ENCODE measurements at regions not wholly inside any gene's neighbourhood (a gene's known extent, or its start where the extent isn't known, plus 50 kb on each side); places are given as distances from the start of the nearest gene placed in this dataset.

- no peak for ATAC-seq (ENCODE audit: low read depth)
- Histone ChIP-seq H3K9me1 (ENCODE audit: insufficient read depth, low read length) (no peaks in the 10 kb centered on the region), H2AK9ac (replicated peaks; ENCODE audit: low read depth, low read length, poor library complexity) (no peak overlapping the region), H3K9me3 (ENCODE audit: control insufficient read depth, insufficient read depth, low read length) (peaks cover 6% of the 10 kb centered on the region), H3K9ac (ENCODE audit: low read depth, low read length) (no peak overlapping the region), H3K4ac (ENCODE audit: low read depth, low read length) (no peak overlapping the region), H2BK20ac (ENCODE audit: low read depth, low read length) (no peak overlapping the region), H3K18ac (ENCODE audit: low read depth, low read length) (no peak overlapping the region), H2AFZ (replicated peaks; ENCODE audit: low read length, poor library complexity) (no peak overlapping the region), H3K4me1 (ENCODE audit: control insufficient read depth, insufficient read depth, low read length) (no peaks in the 10 kb centered on the region), H2BK5ac (ENCODE audit: low read depth, low read length, poor library complexity, severe bottlenecking) (no peak overlapping the region), H2BK15ac (ENCODE audit: low read depth, low read length) (no peak overlapping the region), H3K79me1 (ENCODE audit: low read depth in 1 of 2, low read length in 2 of 2) (no peaks in the 10 kb centered on the region), H2BK120ac (ENCODE audit: low read depth, low read length) (no peak overlapping the region), H4K91ac (ENCODE audit: insufficient read depth, low read depth, low read length) (no peak overlapping the region), H3K27me3 (ENCODE audit: control insufficient read depth, insufficient read depth, low read length) (no peaks in the 10 kb centered on the region), H4K5ac (ENCODE audit: low read depth, low read length) (no peak overlapping the region), H2AK5ac (ENCODE audit: low read depth, low read length) (no peak overlapping the region), H4K20me1 (ENCODE audit: insufficient read depth, low read length) (no peaks in the 10 kb centered on the region), H3K36me3 (ENCODE audit: control insufficient read depth, insufficient read depth, low read length) (no peaks in the 10 kb centered on the region), H3K4me2 (ENCODE audit: low read depth, low read length) (no peak overlapping the region), H3K14ac (replicated peaks; ENCODE audit: low read depth, low read length) (no peak overlapping the region), H4K8ac (ENCODE audit: low read depth in 2 of 2, low read length in 2 of 2) (no peak overlapping the region), H3K4me3 (ENCODE audit: insufficient read depth, low read depth, low read length) (no peak overlapping the region), H3K56ac (ENCODE audit: extremely low read depth, insufficient read depth, low read length) (no peak overlapping the region), H3K23ac (ENCODE audit: low read depth, low read length) (no peak overlapping the region), H3K27ac (ENCODE audit: insufficient read depth, low read length) (no peak overlapping the region)
- intact Hi-C loops (cut with micrococcal nuclease) = no loop called here
- DNase-seq = no peak
- WGBS, 2 experiments (ENCODE audit: extremely low coverage in 2 of 2, insufficient read length in 1 of 2) = no CpG with 5 or more reads among the region's 2 CpGs
- in situ Hi-C loops (cut with MboI; ENCODE audit: low sequenced_read_pairs) = no loop called here
- ChIA-PET POLR2A (ENCODE audit: unreplicated experiment) (no interaction called here), CTCF (no interaction called here)
- no TSS peak for BruUV-seq (replicated peaks)
- dilution Hi-C loops (cut with HindIII; ENCODE audit: low sequenced_read_pairs, unreplicated experiment) = no loop called here
- TF ChIP-seq USF2 (IDR thresholded peaks at IDR 0.05; ENCODE audit: low read depth, low read length) (no peak), MXI1 (IDR thresholded peaks at IDR 0.05; ENCODE audit: borderline replicate concordance, low read depth, low read length) (no peak), CEBPB (IDR thresholded peaks at IDR 0.05; ENCODE audit: low read depth, low read length) (no peak), RAD21 (IDR thresholded peaks at IDR 0.05; ENCODE audit: low read length) (no peak), RCOR1 (IDR thresholded peaks at IDR 0.05; ENCODE audit: insufficient replicate concordance, low read length) (no peak), RFX5 (IDR thresholded peaks at IDR 0.05; ENCODE audit: low read depth, low read length) (no peak), MAZ (IDR thresholded peaks at IDR 0.05; ENCODE audit: borderline replicate concordance, low read depth, low read length) (no peak), BHLHE40 (IDR thresholded peaks at IDR 0.05; ENCODE audit: low read depth, low read length) (no peak), NFE2L2 (IDR thresholded peaks at IDR 0.05; ENCODE audit: low read depth, low read length) (no peak), SMC3 (IDR thresholded peaks at IDR 0.05; ENCODE audit: low read depth, low read length) (no peak), CHD1 (IDR thresholded peaks at IDR 0.05; ENCODE audit: low read depth, low read length) (no peak), FOS (IDR thresholded peaks at IDR 0.05; ENCODE audit: low read depth, low read length) (no peak)
- TF ChIP-seq, protein P1, sequence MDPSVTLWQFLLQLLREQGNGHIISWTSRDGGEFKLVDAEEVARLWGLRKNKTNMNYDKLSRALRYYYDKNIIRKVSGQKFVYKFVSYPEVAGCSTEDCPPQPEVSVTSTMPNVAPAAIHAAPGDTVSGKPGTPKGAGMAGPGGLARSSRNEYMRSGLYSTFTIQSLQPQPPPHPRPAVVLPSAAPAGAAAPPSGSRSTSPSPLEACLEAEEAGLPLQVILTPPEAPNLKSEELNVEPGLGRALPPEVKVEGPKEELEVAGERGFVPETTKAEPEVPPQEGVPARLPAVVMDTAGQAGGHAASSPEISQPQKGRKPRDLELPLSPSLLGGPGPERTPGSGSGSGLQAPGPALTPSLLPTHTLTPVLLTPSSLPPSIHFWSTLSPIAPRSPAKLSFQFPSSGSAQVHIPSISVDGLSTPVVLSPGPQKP (IDR thresholded peaks at IDR 0.05; ENCODE audit: borderline replicate concordance, low read depth, low read length) = no peak
- TF ChIP-seq, protein P2, sequence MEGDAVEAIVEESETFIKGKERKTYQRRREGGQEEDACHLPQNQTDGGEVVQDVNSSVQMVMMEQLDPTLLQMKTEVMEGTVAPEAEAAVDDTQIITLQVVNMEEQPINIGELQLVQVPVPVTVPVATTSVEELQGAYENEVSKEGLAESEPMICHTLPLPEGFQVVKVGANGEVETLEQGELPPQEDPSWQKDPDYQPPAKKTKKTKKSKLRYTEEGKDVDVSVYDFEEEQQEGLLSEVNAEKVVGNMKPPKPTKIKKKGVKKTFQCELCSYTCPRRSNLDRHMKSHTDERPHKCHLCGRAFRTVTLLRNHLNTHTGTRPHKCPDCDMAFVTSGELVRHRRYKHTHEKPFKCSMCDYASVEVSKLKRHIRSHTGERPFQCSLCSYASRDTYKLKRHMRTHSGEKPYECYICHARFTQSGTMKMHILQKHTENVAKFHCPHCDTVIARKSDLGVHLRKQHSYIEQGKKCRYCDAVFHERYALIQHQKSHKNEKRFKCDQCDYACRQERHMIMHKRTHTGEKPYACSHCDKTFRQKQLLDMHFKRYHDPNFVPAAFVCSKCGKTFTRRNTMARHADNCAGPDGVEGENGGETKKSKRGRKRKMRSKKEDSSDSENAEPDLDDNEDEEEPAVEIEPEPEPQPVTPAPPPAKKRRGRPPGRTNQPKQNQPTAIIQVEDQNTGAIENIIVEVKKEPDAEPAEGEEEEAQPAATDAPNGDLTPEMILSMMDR (conservative IDR thresholded peaks at IDR 0.05; ENCODE audit: low read depth, low read length) = no peak
These were observed 889.1 kb downstream of the TAF11L14 start for GRCh38 chr5:18523380-18523779.

Data from IMR-90 (cell line).